BJ (cell line): ENCODE measurements at regions not wholly inside any gene's neighbourhood (a gene's known extent, or its start where the extent isn't known, plus 50 kb on each side); places are given as distances from the start of the nearest gene placed in this dataset.

ENCODE experiments used
- CTCF ChIA-PET: fragments of 350-600 bp; formaldehyde crosslinking; extraction: SDS; loops from one replicate; lab custom pipeline; 2021; ENCODE audit warnings: antibody characterized with exemption, inconsistent platforms; lab: Yijun Ruan, JAX
- POLR2A ChIA-PET: fragments of 300-600 bp; sonication (Branson Sonifier 250); formaldehyde crosslinking; extraction: SDS; loops from one replicate; lab custom pipeline; 2021; ENCODE audit warnings: antibody characterized with exemption; lab: Charles Lee
- DNase-seq: peaks from one replicate; pipeline ENCODE4 v3.0.0-alpha.2; 2011; ENCODE audit warnings: low read depth
- H3K27me3 ChIP-seq: 2 replicates; pipeline ENCODE4 v1.6.0; 2011; ENCODE audit warnings: low read length; ENCODE audit not compliant: control insufficient read depth, insufficient read depth
- H3K36me3 ChIP-seq: 2 replicates; pipeline ENCODE4 v1.5.1; 2011; ENCODE audit warnings: low read length; ENCODE audit not compliant: control insufficient read depth, insufficient read depth
- H3K4me3 ChIP-seq: 2 replicates; pipeline ENCODE4 v1.5.1; 2011; ENCODE audit warnings: low read depth, mild to moderate bottlenecking, control low read depth, low read length
- CTCF ChIP-seq: IDR thresholded peaks from 2 replicates; pipeline ENCODE4 v1.5.1; 2011; ENCODE audit warnings: low read depth, mild to moderate bottlenecking, control low read depth, inconsistent platforms, low read length, moderate library complexity; ENCODE audit not compliant: insufficient read depth

DNA sequence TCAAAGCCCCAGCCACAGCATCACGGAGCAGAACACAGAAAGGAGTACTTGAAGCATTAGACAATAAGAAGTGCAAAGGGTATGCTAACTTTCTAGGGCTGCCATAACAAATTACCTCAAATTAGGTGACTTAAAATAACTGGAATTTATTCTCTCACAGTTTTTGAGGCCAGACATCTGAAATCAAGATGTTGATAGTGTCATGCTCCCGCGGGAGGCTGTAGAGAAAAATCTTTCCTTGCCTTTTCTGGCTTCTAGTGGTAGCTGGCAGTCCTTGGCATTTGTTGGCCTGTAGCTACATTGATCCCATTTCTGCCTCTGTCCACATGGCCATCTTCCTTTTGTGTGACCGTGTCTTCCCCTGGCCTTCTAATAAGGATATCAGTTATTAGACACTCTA, 51.9 kb upstream of the SPDL1 start:
- no peaks in the 10 kb centered on the region for H3K27me3 ChIP-seq
- H3K4me3 ChIP-seq, result no peak overlapping the region
- ChIA-PET POLR2A (no interaction called here), CTCF (interaction anchor here (0.6 kb wide), 1 partner anchor 118 kb away, joined by 3 read pairs; no protein-coding TSS in a partner anchor)
- no peak for TF ChIP-seq CTCF
- H3K36me3 ChIP-seq, result no peaks in the 10 kb centered on the region
- peak; percentile 7 for DNase-seq

- H3K27me3 ChIP-seq, result no peaks in the 10 kb centered on the region
- no peak overlapping the region for H3K4me3 ChIP-seq
- no peak for TF ChIP-seq CTCF
- no peaks in the 10 kb centered on the region for H3K36me3 ChIP-seq
- ChIA-PET POLR2A (no interaction called here), CTCF (no interaction called here)
- DNase-seq, result peak; percentile 15
Observed at GRCh38 chr5:169527863-169528262, 55.7 kb upstream of the SPDL1 start.

DNA sequence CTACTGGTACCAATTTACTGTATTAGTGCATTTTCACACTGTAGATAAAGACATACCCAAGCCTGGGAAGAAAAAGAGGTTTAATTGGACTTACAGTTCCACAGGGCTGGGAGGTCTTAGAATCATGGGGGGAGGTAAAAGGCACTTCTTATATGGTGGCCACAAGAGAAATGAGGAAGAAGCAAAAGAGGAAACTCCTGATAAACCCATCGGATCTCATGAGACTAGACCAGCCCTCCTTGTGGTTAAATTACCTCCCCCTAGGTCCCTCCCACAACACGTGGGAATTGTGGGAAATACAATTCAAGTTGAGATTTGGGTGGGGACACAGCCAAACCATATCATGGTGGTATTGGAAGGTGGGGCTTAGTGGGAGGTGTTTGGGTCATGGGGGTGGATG, 56.5 kb upstream of the SPDL1 start:
- H3K4me3 ChIP-seq, result no peak overlapping the region
- DNase-seq, result no peak
- ChIA-PET POLR2A (no interaction called here), CTCF (no interaction called here)
- no peak for TF ChIP-seq CTCF
- no peaks in the 10 kb centered on the region for H3K27me3 ChIP-seq
- H3K36me3 ChIP-seq, result no peaks in the 10 kb centered on the region

DNA sequence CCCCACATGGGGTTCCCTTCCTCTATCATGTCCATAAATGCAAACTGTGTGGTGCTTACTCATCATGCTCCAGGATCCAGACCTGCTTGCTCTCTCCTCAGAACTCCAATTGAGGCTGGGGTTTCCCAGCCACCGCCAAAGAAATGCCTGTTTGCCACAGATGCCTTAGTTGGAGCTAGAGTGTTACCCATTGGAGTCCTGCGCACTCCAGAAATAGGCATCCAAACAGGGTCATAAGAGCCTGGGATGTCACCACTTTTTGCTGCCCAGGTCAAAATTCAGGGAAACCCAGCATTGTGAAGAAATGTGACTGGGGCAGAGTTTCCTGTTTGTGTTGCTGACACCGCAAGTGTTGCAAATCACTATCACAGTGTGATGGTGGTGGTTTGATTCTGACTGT, 60.7 kb upstream of the SPDL1 start:
- no peak for DNase-seq
- POLR2A ChIA-PET, result no interaction called here
- TF ChIP-seq CTCF, result no peak
- CTCF ChIA-PET, result no interaction called here
- H3K4me3 ChIP-seq, result no peak overlapping the region
- H3K36me3 ChIP-seq, result no peaks in the 10 kb centered on the region
- no peaks in the 10 kb centered on the region for H3K27me3 ChIP-seq

DNA sequence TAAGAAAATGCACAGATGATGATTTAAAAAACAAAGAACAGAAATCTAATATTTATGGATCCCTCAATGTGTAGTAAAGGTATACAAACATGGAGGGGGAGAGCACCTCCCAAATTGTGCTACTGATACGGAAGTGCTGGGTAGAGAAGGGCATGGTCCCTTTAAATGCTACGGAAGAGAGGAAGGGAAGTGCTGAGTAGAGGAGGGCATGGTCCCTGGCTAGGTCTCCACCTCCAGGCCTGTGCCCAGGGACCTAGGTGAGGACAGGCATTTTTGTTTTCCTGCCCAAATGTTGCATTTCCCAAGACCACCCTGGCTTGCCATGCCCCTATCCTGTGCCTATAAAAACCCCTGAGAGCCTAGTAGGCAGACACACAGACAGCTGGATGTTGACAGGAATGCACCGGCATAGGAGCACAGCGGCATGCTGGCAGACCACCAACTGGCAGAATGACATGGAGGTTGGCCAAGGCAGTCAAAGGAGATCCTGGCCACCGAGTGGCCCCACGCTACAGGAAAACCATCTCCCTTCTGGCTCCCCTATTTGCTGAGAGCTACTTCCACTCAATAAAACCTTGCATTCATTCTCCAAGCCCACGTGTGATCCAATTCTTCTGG, 62.1 kb upstream of the SPDL1 start:
- Histone ChIP-seq H3K4me3 (no peak overlapping the region), H3K27me3 (no peaks in the 10 kb centered on the region), H3K36me3 (no peaks in the 10 kb centered on the region)
- ChIA-PET CTCF (interaction anchor here (1.7 kb wide), 1 partner anchor 16 kb away, joined by 4 read pairs; no protein-coding TSS in a partner anchor), POLR2A (no interaction called here)
- no peak for DNase-seq
- no peak for TF ChIP-seq CTCF
